ENCODE measurements at regions not wholly inside any gene's neighbourhood (a gene's known extent, or its start where the extent isn't known, plus 50 kb on each side); places are given as distances from the start of the nearest gene placed in this dataset.

GRCh38 chr20:36097337-36098151 is 57.0 kb upstream of the EPB41L1 start:
- Histone ChIP-seq H3K36me3 (replicated peaks) (no peaks in the 10 kb centered on the region), H3K9me3 (no peaks in the 10 kb centered on the region), H3K27me3 (ENCODE audit: low read depth) (no peaks in the 10 kb centered on the region; the same call in 1 of the 2 replicates), H3K4me3 (no peak overlapping the region), H3K4me1 (peaks cover 16% of the 10 kb centered on the region)
- in situ Hi-C loops (cut with MboI; ENCODE audit: low sequenced_read_pairs): no loop called here
- peak; percentile 31 to 46 for DNase-seq (ENCODE audit: low spot score in 2 of 2)

DNA sequence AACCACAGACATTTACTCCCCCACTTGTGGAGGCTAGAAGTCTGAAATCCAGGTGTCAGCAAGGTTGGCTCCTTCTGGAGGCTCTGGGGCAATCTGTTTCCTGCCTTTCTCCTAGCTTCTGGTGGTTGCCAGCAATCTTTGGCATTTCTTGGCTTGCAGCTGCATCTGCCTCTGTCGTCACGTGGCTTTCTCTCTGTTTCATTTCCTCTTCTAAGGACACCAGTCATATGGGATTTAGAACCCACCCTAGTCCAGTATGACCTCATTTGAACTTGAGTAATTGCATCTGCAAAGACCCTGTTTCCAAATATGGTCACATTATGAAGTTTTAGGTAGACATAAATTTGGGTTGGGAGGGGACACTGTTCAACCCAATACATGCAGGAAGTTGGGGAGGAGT is 56.2 kb upstream of the EPB41L1 start:
- no peak for DNase-seq (ENCODE audit: low spot score in 2 of 2)
- in situ Hi-C loops (cut with MboI; ENCODE audit: low sequenced_read_pairs): no loop called here
- no peaks in the 10 kb centered on the region; the same call in 1 of the 2 replicates for H3K27me3 ChIP-seq (ENCODE audit: low read depth)
- no peaks in the 10 kb centered on the region for H3K36me3 ChIP-seq (replicated peaks)
- no peaks in the 10 kb centered on the region for H3K9me3 ChIP-seq
- H3K4me3 ChIP-seq: no peak overlapping the region
- peaks cover 16% of the 10 kb centered on the region for H3K4me1 ChIP-seq

- H3K4me1 ChIP-seq: peaks cover 14% of the 10 kb centered on the region
- no peaks in the 10 kb centered on the region for H3K27me3 ChIP-seq (ENCODE audit: low read depth)
Measured at GRCh38 chr20:36099106-36099505, 55.4 kb upstream of the EPB41L1 start.

DNA sequence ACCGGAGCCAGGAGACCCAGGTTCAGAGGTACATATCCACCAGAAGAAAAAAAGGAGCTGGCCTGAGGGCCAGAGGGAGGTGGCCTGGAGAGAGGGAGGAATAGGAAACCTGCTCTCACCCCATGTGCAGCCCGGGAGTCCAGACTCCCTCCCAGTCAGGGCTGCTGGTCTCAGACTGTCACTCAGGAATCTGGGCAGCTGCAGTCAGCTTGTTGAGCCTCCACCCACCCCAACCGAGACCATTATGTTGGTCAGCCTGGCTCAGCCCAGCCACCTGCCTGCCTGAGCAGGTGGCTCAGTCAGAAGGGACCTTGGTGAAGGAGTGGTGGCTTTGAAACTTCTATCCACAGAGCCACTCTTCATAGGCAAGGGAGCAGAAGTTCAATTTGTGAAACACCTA is 53.3 kb upstream of the EPB41L1 start:
- Histone ChIP-seq H3K4me3 (no peak overlapping the region), H3K27me3 (ENCODE audit: low read depth) (no peaks in the 10 kb centered on the region), H3K4me1 (peaks cover 14% of the 10 kb centered on the region), H3K9me3 (no peaks in the 10 kb centered on the region), H3K36me3 (replicated peaks) (no peaks in the 10 kb centered on the region)
- no peak for DNase-seq (ENCODE audit: low spot score in 2 of 2)
- in situ Hi-C loops (cut with MboI; ENCODE audit: low sequenced_read_pairs): no loop called here

More at GRCh38 chr20:36099106-36099505, 55.4 kb upstream of the EPB41L1 start:
- Histone ChIP-seq H3K9me3 (no peaks in the 10 kb centered on the region), H3K4me3 (no peak overlapping the region), H3K36me3 (replicated peaks) (no peaks in the 10 kb centered on the region)
- in situ Hi-C loops (cut with MboI; ENCODE audit: low sequenced_read_pairs): no loop called here
- DNase-seq (ENCODE audit: low spot score in 2 of 2): no peak

GRCh38 chr20:36102306-36102705 is 52.2 kb upstream of the EPB41L1 start:
- in situ Hi-C loops (cut with MboI; ENCODE audit: low sequenced_read_pairs): no loop called here
- H3K4me1 ChIP-seq: peaks cover 12% of the 10 kb centered on the region
- H3K4me3 ChIP-seq: no peak overlapping the region
- no peaks in the 10 kb centered on the region for H3K36me3 ChIP-seq (replicated peaks)
- no peaks in the 10 kb centered on the region for H3K9me3 ChIP-seq
- no peak for DNase-seq (ENCODE audit: low spot score in 2 of 2)
- H3K27me3 ChIP-seq (ENCODE audit: low read depth): no peaks in the 10 kb centered on the region

- no peak for DNase-seq (ENCODE audit: low spot score in 2 of 2)
- Histone ChIP-seq H3K4me3 (no peak overlapping the region), H3K27me3 (ENCODE audit: low read depth) (no peaks in the 10 kb centered on the region), H3K36me3 (replicated peaks) (no peaks in the 10 kb centered on the region), H3K4me1 (peaks cover 5% of the 10 kb centered on the region), H3K9me3 (no peaks in the 10 kb centered on the region)
- in situ Hi-C loops (cut with MboI; ENCODE audit: low sequenced_read_pairs): no loop called here
Measured at GRCh38 chr20:36102809-36103596, 51.5 kb upstream of the EPB41L1 start.

- Histone ChIP-seq H3K9me3 (no peaks in the 10 kb centered on the region), H3K27me3 (ENCODE audit: low read depth) (no peaks in the 10 kb centered on the region), H3K4me1 (peaks cover 1% of the 10 kb centered on the region), H3K36me3 (replicated peaks) (no peaks in the 10 kb centered on the region), H3K4me3 (no peak overlapping the region)
- DNase-seq (ENCODE audit: low spot score in 2 of 2): no peak
- in situ Hi-C loops (cut with MboI; ENCODE audit: low sequenced_read_pairs): no loop called here
Measured at GRCh38 chr20:36104244-36104643, 50.3 kb upstream of the EPB41L1 start.

Measured in HAP-1 (cell line).